ENCODE measurements at regions not wholly inside any gene's neighbourhood (a gene's known extent, or its start where the extent isn't known, plus 50 kb on each side); places are given as distances from the start of the nearest gene placed in this dataset.

GRCh38 chr14:98477935-98478334 lies 794.1 kb downstream of the BCL11B start:
- no peak overlapping the region for H3K4me3 ChIP-seq (ENCODE audit: control insufficient read depth, low read depth, low read length)
- DNase-seq (ENCODE audit: low read depth) = no peak
- no peak for TF ChIP-seq CTCF (IDR thresholded peaks at IDR 0.05; ENCODE audit: control insufficient read depth, insufficient read depth, low read depth, low read length, missing control alignments)

- H3K4me3 ChIP-seq (ENCODE audit: control insufficient read depth, low read depth, low read length) = no peak overlapping the region
- DNase-seq (ENCODE audit: low read depth) = no peak
- TF ChIP-seq CTCF (IDR thresholded peaks at IDR 0.05; ENCODE audit: control insufficient read depth, insufficient read depth, low read depth, low read length, missing control alignments) = no peak
These were observed 782.9 kb downstream of the BCL11B start for GRCh38 chr14:98489115-98489514.

GRCh38 chr14:98494582-98494981 lies 777.4 kb downstream of the BCL11B start:
- H3K4me3 ChIP-seq (ENCODE audit: control insufficient read depth, low read depth, low read length) = no peak overlapping the region
- DNase-seq (ENCODE audit: low read depth) = no peak
- TF ChIP-seq CTCF (IDR thresholded peaks at IDR 0.05; ENCODE audit: control insufficient read depth, insufficient read depth, low read depth, low read length, missing control alignments) = no peak

GRCh38 chr14:98498019-98498885 lies 773.7 kb downstream of the BCL11B start:
- TF ChIP-seq CTCF (IDR thresholded peaks at IDR 0.05; ENCODE audit: control insufficient read depth, insufficient read depth, low read depth, low read length, missing control alignments) = no peak

GRCh38 chr14:98501335-98501734 lies 770.7 kb downstream of the BCL11B start:
- TF ChIP-seq CTCF (IDR thresholded peaks at IDR 0.05; ENCODE audit: control insufficient read depth, insufficient read depth, low read depth, low read length, missing control alignments) = no peak
- no peak overlapping the region for H3K4me3 ChIP-seq (ENCODE audit: control insufficient read depth, low read depth, low read length)
- DNase-seq (ENCODE audit: low read depth) = no peak

More at GRCh38 chr14:98498019-98498885, 773.7 kb downstream of the BCL11B start:
- DNase-seq (ENCODE audit: low read depth) = no peak
- H3K4me3 ChIP-seq (ENCODE audit: control insufficient read depth, low read depth, low read length) = no peak overlapping the region

- H3K4me3 ChIP-seq (ENCODE audit: control insufficient read depth, low read depth, low read length) = no peak overlapping the region
- no peak for DNase-seq (ENCODE audit: low read depth)
- TF ChIP-seq CTCF (IDR thresholded peaks at IDR 0.05; ENCODE audit: control insufficient read depth, insufficient read depth, low read depth, low read length, missing control alignments) = no peak
These were observed 770.2 kb downstream of the BCL11B start for GRCh38 chr14:98501836-98502235.

All from AG09309 (cell line).